ENCODE measurements at regions not wholly inside any gene's neighbourhood (a gene's known extent, or its start where the extent isn't known, plus 50 kb on each side); places are given as distances from the start of the nearest gene placed in this dataset.
"Not testable (repeated sequence)": the region's sequence is repeated elsewhere in the genome, so short reads cannot be mapped to it uniquely, and the experiment has no call there.

DNA sequence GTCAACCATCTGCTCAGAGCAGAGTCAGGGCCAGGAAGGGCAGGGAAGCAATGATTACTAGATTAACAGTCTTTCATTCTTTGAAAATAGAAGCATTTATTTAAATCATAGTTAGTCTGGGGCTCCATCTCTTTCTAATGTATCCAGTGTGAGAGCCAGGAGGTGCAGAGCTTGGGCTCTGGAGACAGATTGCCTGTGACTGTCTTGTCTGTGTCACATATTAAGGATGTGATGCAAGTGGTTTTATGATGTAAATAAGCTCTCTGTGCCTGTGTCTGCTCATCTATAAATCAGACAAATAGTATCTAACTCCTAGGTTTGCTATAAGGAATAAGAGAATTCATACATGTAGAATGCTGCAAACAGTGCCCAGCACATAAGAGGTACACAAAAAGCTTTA is 104.9 kb upstream of the TANK start:
- no peak for FAIRE-seq

GRCh38 chr2:161059388-161059787 is 100.8 kb upstream of the TANK start:
- FAIRE-seq, result no peak
- DNase-seq (ENCODE audit: low spot score), result no peak

More for the DNA sequence above, 104.9 kb upstream of the TANK start:
- DNase-seq (ENCODE audit: low spot score), result no peak

DNA sequence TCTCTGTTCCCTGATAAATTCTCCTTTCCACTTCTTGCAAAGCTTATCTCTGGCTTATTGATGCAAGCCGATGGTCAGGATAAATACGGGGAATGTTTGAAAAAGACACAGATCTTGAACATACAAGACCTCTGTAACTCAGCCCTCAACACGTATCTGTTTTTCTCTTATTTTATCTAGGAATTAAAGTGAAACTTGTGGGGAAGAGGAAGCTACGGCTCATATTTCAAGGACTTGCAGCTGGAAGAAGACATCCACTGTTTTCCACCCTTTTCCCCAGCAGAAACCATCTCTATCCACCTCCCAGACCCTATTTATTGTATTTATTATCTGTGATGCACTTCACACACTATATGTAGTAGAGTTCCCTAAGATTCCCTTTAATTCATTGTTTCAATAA is 98.4 kb upstream of the TANK start:
- no peak for DNase-seq (ENCODE audit: low spot score)
- FAIRE-seq, result no peak

DNA sequence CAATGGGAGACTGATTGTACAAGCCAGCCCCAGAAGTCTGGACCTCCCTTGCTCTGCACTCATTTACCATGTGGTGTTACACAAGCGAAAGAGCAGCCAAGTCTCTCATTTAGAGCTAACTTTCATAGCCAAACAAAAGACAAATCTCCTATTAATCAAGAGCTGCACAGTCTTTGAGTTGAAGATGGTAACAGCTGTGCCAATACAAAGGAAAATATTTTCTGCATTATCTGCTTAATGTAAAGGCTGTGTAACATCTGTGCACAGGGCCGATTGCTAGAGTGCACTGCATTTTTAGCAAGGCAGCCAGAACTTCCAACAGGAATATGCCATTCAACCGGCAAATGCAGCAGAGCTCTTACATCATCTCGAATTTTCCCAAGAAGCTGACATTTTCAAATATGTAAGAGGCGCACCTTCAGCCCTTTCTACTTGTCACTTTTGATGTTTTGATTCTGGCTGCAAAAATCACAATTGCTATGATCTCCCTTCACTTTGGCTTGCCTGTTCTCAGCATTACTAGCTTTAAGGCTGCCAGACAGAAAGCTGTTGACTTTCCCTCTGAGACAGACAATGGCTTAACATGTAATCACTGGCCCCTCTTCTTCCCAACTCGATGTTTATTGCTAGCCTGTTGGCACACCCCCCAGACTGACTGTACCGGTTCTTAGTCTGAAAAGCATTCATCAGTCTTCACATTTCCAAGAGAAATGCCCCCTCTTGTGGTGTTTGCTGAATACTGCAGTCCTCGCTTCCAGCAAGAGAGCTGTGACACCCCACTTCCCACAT is 96.9 kb upstream of the TANK start:
- no peak for FAIRE-seq

GRCh38 chr2:161063946-161064306 is 96.3 kb upstream of the TANK start:
- FAIRE-seq (no peak), DNase-seq (ENCODE audit: low spot score) (no peak)

More for the DNA sequence above, 96.9 kb upstream of the TANK start:
- DNase-seq (ENCODE audit: low spot score), result peak; percentile 71

DNA sequence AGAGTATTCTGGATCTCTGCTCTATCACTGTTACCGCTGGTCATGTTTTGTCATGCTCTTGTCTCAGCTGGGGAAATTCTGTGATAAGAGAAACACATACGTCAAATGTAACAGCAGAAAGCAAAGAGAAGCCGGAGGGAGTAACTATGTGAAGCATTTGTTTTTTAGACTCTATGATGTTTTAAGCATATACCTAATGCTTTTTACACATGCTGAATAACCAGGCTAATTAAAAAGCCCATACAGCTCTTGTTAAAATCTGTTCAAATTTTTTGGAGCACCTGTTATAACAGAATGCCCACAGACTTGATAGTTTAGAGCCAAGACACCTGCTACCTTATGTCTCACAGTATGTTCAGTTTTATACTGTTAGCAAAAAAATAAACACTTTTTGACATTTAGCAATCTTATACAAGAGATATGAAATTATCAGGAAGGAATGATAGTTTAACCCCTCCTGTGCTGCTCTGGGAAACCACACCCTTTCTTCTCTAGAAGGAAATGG is 92.3 kb upstream of the TANK start:
- FAIRE-seq (no peak), DNase-seq (ENCODE audit: low spot score) (no peak)

DNA sequence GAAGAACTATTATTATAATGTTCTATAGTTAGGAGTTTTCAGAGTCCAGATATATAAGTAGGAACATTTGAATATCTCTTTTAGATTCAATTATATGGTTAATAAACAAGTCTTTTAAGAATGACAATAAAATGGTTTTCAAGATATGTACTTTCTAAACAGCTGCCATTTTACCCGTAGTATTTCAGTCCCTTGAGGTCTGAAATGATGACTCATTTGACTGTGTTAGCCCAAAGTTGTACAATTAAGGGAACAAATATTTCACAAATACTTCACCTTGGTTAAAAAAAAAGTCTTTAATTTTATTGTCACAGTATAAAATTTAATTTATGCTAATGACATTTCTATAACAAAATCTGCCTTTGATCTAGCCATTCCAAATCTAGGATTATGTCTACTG is 91.6 kb upstream of the TANK start:
- FAIRE-seq, result no peak

GRCh38 chr2:161070693-161071479 is 89.3 kb upstream of the TANK start:
- no peak for DNase-seq (ENCODE audit: low spot score)
- FAIRE-seq, result no peak

More for the DNA sequence above, 91.6 kb upstream of the TANK start:
- no peak for DNase-seq (ENCODE audit: low spot score)

GRCh38 chr2:161072436-161072835 is 87.8 kb upstream of the TANK start:
- not testable (repeated sequence) for DNase-seq (ENCODE audit: low spot score); FAIRE-seq

- DNase-seq (ENCODE audit: low spot score) (no peak), FAIRE-seq (no peak)
Measured at GRCh38 chr2:161075701-161076100, 84.5 kb upstream of the TANK start.

GRCh38 chr2:161076936-161077335 is 83.3 kb upstream of the TANK start:
- no peak for FAIRE-seq
- no peak for DNase-seq (ENCODE audit: low spot score)

GRCh38 chr2:161077367-161078210 is 82.6 kb upstream of the TANK start:
- FAIRE-seq (no peak), DNase-seq (ENCODE audit: low spot score) (no peak)

DNA sequence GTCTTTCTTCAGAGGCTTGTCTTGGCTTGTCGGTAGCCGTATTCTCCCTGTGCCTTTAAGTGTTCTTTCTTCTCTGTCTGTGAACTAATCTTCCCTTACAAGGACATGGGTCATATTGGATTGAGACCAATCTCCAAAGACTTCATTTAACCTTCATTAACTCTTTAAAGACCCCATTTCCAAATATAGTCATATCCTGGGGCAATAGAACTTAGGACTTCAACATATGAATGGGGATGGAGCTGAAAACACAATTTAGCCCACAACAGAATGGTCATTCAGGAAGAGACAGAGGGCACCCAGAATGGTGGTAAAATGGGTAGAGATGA is 82.1 kb upstream of the TANK start:
- no peak for FAIRE-seq
- no peak for DNase-seq (ENCODE audit: low spot score)

- FAIRE-seq, result no peak
- peak; percentile 13 for DNase-seq (ENCODE audit: low spot score)
Measured at GRCh38 chr2:161085149-161085548, 75.1 kb upstream of the TANK start.

GRCh38 chr2:161088658-161089350 is 71.4 kb upstream of the TANK start:
- FAIRE-seq, result no peak
- DNase-seq (ENCODE audit: low spot score), result no peak

GRCh38 chr2:161090411-161090810 is 69.8 kb upstream of the TANK start:
- DNase-seq (ENCODE audit: low spot score), result no peak
- FAIRE-seq, result no peak

- DNase-seq (ENCODE audit: low spot score), result no peak
- FAIRE-seq, result no peak
Measured at GRCh38 chr2:161095314-161095713, 64.9 kb upstream of the TANK start.

DNA sequence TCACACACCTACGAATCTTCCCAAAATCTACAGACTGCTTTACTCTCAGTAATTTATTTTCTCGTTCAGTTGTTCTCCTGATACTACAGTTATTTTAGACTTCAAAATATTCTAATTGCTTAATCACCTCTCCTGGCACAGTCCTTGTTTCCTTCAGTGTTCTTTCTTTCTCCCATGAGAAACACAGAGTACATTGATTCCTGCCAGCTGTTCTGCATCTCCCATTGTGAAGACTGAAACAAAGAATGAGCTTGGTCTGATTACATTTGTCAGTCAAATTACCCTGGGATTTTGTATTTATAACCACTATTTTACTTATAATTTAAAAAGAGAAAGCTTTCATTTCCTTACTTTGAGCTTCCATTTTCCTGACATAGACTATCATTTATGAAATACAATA is 63.9 kb upstream of the TANK start:
- no peak for FAIRE-seq
- no peak for DNase-seq (ENCODE audit: low spot score)

- DNase-seq (ENCODE audit: low spot score), result no peak
- FAIRE-seq, result no peak
Measured at GRCh38 chr2:161097157-161097556, 63.1 kb upstream of the TANK start.

DNA sequence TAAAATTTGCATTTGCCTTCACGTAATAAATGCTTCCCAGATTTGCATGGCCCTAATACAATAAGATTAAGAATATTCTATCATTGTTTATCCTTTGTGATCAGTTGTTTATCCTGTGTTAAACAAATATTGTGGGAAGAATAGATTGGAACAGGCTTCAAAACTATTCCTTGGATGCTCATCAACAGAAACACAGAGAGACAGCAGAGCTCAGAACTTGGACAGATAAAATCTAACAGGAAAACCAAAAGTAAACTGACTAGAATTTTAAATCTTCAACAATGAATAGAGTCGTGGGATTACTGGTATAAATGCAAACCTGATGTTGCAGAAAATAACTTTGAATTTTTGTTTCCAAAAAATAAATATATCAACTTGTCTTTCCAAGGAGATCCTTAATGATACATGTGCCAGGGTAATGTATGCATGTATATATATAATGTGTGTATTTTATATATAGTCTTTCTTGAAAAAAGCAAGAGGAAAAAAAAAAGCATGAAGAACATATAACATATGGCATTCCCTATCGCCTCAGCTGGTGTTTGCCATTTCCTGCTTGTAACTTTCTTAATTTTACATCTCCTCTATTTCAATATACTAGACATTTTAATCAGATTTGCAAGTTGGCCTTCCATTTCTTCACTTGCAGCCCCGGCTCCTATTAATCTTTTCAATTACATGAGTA is 59.9 kb upstream of the TANK start:
- DNase-seq (ENCODE audit: low spot score) (no peak), FAIRE-seq (no peak)

DNA sequence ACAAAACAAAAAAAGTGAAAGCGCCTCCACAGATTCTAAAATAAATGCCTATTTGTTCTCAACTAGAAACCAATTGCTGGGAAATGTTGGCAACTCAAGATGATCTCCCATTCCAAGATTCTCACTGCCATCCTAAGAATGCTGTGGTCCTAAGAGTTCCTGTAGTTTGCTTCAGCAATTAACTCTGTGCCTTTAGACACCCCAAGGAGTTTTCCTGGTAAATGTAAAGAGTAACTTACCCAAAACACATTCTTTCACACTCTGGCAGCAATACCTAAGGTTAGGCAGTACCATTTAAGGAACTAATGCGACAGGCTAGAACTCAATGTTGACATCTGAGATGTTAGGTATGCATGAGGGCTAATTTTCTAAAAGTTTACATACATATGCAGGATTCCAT is 58.8 kb upstream of the TANK start:
- no peak for DNase-seq (ENCODE audit: low spot score)

More for the DNA sequence above, 58.8 kb upstream of the TANK start:
- no peak for FAIRE-seq

All from urothelium cell line (cell line).